ENCODE measurements at regions not wholly inside any gene's neighbourhood (a gene's known extent, or its start where the extent isn't known, plus 50 kb on each side); places are given as distances from the start of the nearest gene placed in this dataset.

GRCh38 chr4:41466249-41466648, 71.7 kb upstream of the LIMCH1 start:
- no TSS peak for BruUV-seq (replicated peaks)
- Histone ChIP-seq H3K9me2 (ENCODE audit: insufficient read depth, low read length) (no peaks in the 10 kb centered on the region), H4K20me1 (ENCODE audit: insufficient read depth, low read length) (no peaks in the 10 kb centered on the region), H3K36me3 (ENCODE audit: insufficient read depth, low read length) (no peaks in the 10 kb centered on the region), H3K79me2 (ENCODE audit: insufficient read depth, low read depth, low read length) (no peaks in the 10 kb centered on the region), H3K9me3 (ENCODE audit: low read length) (no peaks in the 10 kb centered on the region), H3K27ac (ENCODE audit: low read depth, low read length, poor library complexity, severe bottlenecking) (no peak overlapping the region), H3K4me1 (ENCODE audit: insufficient read depth, low read length, poor library complexity, severe bottlenecking) (no peaks in the 10 kb centered on the region), H3K4me2 (ENCODE audit: low read length) (no peak overlapping the region), H3K4me3 (ENCODE audit: low read depth, low read length, poor library complexity, severe bottlenecking) (no peak overlapping the region), H2AFZ (ENCODE audit: low read length) (no peak overlapping the region)
- intact Hi-C loops (cut with micrococcal nuclease; ENCODE audit: unreplicated experiment) = no loop called here
- ChIA-PET POLR2A (no interaction called here), CTCF (ENCODE audit: unreplicated experiment) (no interaction called here)
- TF ChIP-seq CTCF (conservative IDR thresholded peaks at IDR 0.05; ENCODE audit: low read length) (no peak), EZH2phosphoT487 (IDR thresholded peaks at IDR 0.05; ENCODE audit: borderline replicate concordance, low read depth, low read length) (no peak)
- DNase-seq (ENCODE audit: low spot score) = no peak

- no TSS peak for BruUV-seq (replicated peaks)
- CTCF ChIA-PET (ENCODE audit: unreplicated experiment) = no interaction called here
- Histone ChIP-seq H3K4me1 (ENCODE audit: insufficient read depth, low read length, poor library complexity, severe bottlenecking) (no peaks in the 10 kb centered on the region), H3K36me3 (ENCODE audit: insufficient read depth, low read length) (no peaks in the 10 kb centered on the region), H2AFZ (ENCODE audit: low read length) (no peak overlapping the region), H3K4me2 (ENCODE audit: low read length) (no peak overlapping the region), H3K4me3 (ENCODE audit: low read depth, low read length, poor library complexity, severe bottlenecking) (no peak overlapping the region), H3K9me3 (ENCODE audit: low read length) (no peaks in the 10 kb centered on the region), H3K27ac (ENCODE audit: low read depth, low read length, poor library complexity, severe bottlenecking) (no peak overlapping the region), H3K9me2 (ENCODE audit: insufficient read depth, low read length) (no peaks in the 10 kb centered on the region), H4K20me1 (ENCODE audit: insufficient read depth, low read length) (no peaks in the 10 kb centered on the region), H3K79me2 (ENCODE audit: insufficient read depth, low read depth, low read length) (no peaks in the 10 kb centered on the region)
- POLR2A ChIA-PET = interaction anchor here (0.8 kb wide), 1 partner anchor 1144 kb away, joined by 3 read pairs; no protein-coding TSS in a partner anchor
- intact Hi-C loops (cut with micrococcal nuclease; ENCODE audit: unreplicated experiment) = no loop called here
- TF ChIP-seq EZH2phosphoT487 (IDR thresholded peaks at IDR 0.05; ENCODE audit: borderline replicate concordance, low read depth, low read length) = no peak
- TF ChIP-seq CTCF (conservative IDR thresholded peaks at IDR 0.05; ENCODE audit: low read length) = no peak
- no peak for DNase-seq (ENCODE audit: low spot score)
Observed at GRCh38 chr4:41468122-41468521, 69.8 kb upstream of the LIMCH1 start.

- no peak overlapping the region for H2AFZ ChIP-seq (ENCODE audit: low read length)
- CTCF ChIA-PET (ENCODE audit: unreplicated experiment) = no interaction called here
- no TSS peak for BruUV-seq (replicated peaks)
- no peaks in the 10 kb centered on the region for H4K20me1 ChIP-seq (ENCODE audit: insufficient read depth, low read length)
- no peaks in the 10 kb centered on the region for H3K4me1 ChIP-seq (ENCODE audit: insufficient read depth, low read length, poor library complexity, severe bottlenecking)
- intact Hi-C loops (cut with micrococcal nuclease; ENCODE audit: unreplicated experiment) = no loop called here
- H3K9me2 ChIP-seq (ENCODE audit: insufficient read depth, low read length) = no peaks in the 10 kb centered on the region
- DNase-seq (ENCODE audit: low spot score) = no peak
- POLR2A ChIA-PET = interaction anchor here (0.8 to 1.0 kb wide), 3 partner anchors 9 to 1050 kb away, joined by 3 to 6 read pairs (median 4); no protein-coding TSS in a partner anchor
- no peak overlapping the region for H3K27ac ChIP-seq (ENCODE audit: low read depth, low read length, poor library complexity, severe bottlenecking)
- no peaks in the 10 kb centered on the region for H3K79me2 ChIP-seq (ENCODE audit: insufficient read depth, low read depth, low read length)
- H3K9me3 ChIP-seq (ENCODE audit: low read length) = no peaks in the 10 kb centered on the region
- no peaks in the 10 kb centered on the region for H3K36me3 ChIP-seq (ENCODE audit: insufficient read depth, low read length)
- TF ChIP-seq CTCF (conservative IDR thresholded peaks at IDR 0.05; ENCODE audit: low read length) (no peak), EZH2phosphoT487 (IDR thresholded peaks at IDR 0.05; ENCODE audit: borderline replicate concordance, low read depth, low read length) (no peak)
- no peak overlapping the region for H3K4me2 ChIP-seq (ENCODE audit: low read length)
- no peak overlapping the region for H3K4me3 ChIP-seq (ENCODE audit: low read depth, low read length, poor library complexity, severe bottlenecking)
Observed at GRCh38 chr4:41471126-41472071, 66.6 kb upstream of the LIMCH1 start.

Measured in OCI-LY7 (cell line).